GM23248 (cell line): ENCODE measurements at regions not wholly inside any gene's neighbourhood (a gene's known extent, or its start where the extent isn't known, plus 50 kb on each side); places are given as distances from the start of the nearest gene placed in this dataset.

Experiments used
- EZH2 ChIP-seq: fragments of 200-600 bp; sonication (generic); IDR thresholded peaks from 2 replicates; pipeline ENCODE4 v1.6.1; 2018; ENCODE audit warnings: antibody characterized with exemption, mild to moderate bottlenecking; ENCODE audit not compliant: insufficient read depth, poor library complexity, severe bottlenecking
- EZH2phosphoT487 ChIP-seq: fragments of 200-600 bp; sonication (generic); IDR thresholded peaks from 2 replicates; pipeline ENCODE4 v1.6.1; 2018; ENCODE audit warnings: antibody characterized with exemption, moderate library complexity, mild to moderate bottlenecking, low read depth; ENCODE audit not compliant: insufficient read depth

DNA sequence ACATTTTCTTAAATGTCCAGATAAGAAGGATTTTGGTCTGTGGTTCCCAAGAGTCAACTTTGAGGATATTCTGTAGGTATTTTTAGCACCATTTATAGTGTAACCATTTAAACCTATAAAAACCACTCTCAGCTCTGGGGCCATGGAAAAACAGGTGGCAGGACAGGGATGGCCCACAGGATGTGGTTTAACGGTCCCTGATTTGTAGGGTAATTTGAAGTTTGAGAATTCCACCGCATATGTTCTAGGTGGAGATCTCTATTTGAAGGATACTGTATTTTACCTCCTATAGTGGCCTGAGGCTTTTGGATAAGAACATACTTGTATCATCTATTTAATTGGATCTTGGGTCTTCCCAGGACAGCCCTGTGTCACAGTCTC is 62.4 kb upstream of the IGLL5 start:
- TF ChIP-seq EZH2 (no peak), EZH2phosphoT487 (no peak)
